SK-N-MC (cell line): ENCODE measurements at regions not wholly inside any gene's neighbourhood (a gene's known extent, or its start where the extent isn't known, plus 50 kb on each side); places are given as distances from the start of the nearest gene placed in this dataset.

Experiments used
- EZH2 ChIP-seq: fragments of 200-600 bp; sonication (generic); IDR thresholded peaks from one replicate; pipeline ENCODE4 v1.6.1; 2017; ENCODE audit warnings: antibody characterized with exemption
- POLR2AphosphoS5 ChIP-seq: IDR thresholded peaks from 2 replicates; pipeline ENCODE4 v1.6.1; 2012; ENCODE audit warnings: mild to moderate bottlenecking, low read depth, low read length, borderline replicate concordance

DNA sequence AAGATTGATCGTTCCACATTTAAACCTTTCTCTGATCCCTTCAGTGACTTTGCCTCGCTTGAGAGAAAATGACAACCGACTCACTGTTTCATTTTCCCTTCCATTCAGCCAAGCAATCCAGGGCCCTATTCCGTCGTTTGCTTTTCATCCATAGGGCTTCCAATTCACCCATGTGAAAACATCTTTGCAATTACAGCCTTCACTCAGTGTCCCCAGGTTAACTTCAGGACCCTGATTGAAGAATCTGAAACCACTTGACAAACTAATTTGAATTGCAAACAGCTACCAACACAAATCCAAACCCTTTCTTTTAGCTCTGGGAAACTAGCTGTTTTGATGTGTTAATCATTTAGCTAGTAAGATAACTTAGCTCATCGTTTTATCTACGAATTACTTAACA lies 120.2 kb upstream of the FAM9C start:
- TF ChIP-seq EZH2 (no peak), POLR2AphosphoS5 (no peak)
